ENCODE measurements at regions not wholly inside any gene's neighbourhood (a gene's known extent, or its start where the extent isn't known, plus 50 kb on each side); places are given as distances from the start of the nearest gene placed in this dataset.
"Not testable (repeated sequence)": the region's sequence is repeated elsewhere in the genome, so short reads cannot be mapped to it uniquely, and the experiment has no call there.

DNA sequence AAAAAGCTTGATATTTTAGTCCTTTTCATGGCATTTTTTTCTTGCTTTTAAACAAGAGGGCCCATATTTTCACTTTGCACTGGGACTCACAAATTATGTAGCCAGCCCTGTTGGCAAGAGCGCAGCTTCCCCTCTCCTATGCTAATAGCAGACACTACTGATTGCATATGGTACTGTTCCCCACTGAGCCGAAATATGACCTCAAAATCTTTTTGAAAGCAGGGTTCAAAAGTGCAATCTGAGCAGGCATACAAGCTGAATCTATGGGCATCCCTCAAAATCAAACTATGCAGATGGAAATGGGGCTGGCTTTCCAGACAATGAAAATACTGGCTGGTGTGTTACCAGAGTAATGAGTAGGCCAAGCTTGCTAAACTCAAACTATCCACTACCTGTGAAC, 225.2 kb upstream of the SETMAR start:
- no peak for DNase-seq

DNA sequence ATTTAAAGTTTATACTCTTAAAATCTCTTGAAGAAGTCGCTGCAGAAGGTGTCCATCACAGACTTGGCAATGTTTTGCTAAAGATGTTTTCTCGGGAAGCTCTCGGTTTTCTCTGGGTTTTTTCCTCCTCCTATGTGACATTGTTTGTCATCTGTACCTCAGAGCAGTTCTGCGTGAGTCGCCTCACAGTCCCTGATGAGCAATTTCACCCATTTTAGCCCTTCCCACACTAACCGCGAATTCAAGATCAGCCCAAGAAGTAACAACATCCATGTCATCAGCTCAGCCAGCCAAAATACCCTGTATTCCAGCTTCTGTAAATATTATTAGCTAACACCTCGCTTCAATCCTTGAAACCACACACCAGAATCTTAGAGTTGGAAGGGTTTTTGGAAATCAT, 224.3 kb upstream of the SETMAR start:
- DNase-seq = no peak

DNA sequence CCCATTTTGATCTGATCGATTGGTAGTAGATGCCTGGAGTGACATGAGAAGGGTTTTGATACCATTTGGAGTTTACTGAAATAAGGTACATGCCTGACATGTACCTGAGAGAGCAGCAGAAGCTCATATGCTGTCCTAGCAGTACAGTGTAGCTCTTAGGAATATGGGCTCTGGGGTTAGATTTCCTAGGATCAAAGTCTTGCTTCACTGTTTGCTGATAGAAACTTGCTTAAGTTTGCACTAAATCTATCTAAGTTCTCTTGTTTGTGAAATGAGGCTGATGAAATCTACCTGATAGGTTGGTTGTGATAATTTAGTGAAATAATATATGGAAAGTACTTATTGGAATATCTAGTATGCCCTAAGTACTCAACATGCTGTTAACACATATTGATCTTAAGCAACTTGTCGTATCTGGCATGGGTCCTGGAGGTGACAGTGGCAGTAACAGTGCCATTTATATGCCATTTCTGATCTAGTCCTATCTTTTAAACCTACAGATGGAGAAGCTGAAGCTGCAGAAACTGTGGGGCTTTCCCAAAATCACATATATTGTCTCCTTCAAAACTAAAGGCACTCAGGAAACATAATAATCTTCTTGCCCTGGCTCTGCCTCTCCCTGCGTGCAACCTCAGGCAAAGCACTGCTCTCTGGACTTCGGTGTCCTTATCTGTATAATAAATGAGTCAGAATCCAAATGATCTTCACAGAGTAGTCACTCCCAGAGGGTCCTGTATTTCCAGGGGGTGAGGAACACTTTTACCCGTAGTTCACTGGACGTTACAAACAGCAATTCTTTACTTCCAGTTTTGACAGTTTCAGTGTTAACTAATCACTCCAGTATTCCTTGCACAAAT, 223.6 kb upstream of the SETMAR start:
- DNase-seq = no peak

DNA sequence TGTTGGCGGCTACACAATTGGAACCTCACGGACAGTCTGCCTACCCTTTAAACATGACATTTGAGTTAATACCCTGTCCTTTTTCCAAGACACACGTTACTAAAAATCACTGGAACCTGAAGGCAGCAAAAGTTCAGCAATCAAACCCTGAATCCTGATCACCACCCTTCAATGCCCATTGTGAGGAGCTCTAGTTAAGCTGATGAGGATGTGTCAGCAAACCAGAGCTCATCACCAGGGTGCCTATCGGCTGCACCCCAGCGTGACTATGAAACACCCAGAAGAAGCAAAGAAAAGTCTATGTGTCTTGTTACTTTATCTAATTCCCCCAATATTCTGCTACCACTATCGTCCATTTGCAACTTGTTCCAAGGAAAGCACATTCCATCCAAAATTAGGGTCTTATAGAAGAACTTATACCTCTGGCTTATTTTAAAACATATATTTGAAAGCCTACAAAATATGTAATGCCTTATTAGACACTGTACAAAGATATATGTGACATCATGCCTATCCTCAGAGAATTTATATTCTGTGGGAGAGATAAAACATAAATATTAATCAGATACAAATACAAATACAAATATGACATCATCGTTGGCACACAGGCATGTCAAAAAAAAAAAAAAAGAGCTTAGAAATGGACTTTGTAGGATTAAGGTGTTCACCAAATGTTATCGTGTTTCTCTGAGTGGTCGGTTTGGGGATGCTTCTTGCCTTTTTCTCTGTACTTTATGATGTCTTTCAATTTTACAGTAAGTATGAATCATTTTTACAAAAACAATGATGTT, 219.7 kb upstream of the SETMAR start:
- no peak for DNase-seq

DNA sequence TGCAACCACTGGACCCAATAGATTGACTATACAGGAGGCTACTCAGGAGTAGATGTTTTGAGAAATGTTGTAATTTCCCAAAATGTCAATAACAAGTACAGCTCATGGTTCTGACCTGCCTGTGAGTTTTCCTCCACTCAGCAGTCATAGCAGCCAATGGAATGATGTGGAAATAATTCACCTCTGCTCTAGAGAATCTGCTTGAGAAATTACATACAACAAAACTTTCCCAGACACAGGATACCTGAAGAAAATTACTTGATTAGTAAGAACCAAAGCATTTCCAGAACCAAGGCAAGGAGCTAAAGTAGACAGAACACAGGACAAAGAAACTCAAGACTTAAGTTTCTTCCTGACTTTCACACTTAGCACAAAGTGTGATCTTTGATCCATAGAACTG, 218.9 kb upstream of the SETMAR start:
- DNase-seq = no peak

DNA sequence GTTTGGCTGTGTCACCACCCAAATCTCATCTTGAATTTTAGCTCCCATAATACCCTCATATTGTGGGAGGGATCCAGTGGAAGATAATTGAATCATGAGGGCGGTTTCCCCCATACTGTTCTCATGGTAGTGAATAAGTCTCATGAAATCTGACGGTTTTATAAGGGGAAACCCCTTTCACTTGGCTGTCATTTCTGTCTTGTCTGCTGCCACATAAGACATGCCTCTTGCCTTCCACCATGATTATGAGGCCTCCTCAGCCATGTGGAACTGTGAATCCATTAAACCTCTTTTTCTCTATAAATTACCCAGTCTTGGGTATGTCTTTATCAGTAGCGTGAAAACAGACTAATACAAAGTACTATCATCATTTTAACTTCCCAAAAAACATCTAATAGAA, 216.5 kb upstream of the SETMAR start:
- DNase-seq = not testable (repeated sequence)

DNA sequence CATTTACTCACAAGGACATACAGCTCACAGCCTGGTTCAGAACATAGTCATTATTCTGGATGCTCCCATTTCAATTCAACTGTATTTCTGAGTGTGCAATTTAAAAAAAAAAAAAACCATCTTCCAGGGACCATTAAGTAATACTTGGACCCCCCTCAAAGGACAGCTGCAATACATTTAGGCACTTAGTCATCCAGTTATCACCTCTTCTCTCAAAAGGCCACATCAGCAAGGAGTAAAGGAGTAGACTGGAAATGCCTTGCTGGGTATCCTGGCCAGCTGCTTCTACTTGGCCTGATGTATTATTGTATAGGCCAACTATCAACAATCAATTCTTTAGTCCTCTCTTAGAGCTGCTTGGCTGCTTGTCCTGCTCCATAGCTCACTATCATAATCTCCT, 211.4 kb upstream of the SETMAR start:
- no peak for DNase-seq

DNA sequence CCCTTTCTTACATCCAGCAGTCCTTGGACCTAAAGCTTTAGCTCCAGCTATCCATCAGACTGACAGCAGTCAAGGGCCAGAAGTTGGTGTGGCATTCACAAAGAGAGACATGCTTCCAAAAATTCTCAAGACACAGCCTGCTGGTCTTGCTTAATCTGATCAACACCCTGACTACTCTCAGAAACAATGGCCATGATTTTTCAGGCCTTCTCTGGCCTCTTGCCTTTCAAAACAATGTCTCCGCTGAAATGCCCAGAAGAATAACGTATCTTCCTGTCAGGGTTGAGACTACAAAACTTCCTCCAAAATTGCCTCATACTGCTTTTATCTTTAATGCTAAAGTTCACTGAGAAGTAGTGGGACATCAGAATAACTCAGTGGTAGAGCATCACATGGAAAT, 205.4 kb upstream of the SETMAR start:
- DNase-seq = no peak

DNA sequence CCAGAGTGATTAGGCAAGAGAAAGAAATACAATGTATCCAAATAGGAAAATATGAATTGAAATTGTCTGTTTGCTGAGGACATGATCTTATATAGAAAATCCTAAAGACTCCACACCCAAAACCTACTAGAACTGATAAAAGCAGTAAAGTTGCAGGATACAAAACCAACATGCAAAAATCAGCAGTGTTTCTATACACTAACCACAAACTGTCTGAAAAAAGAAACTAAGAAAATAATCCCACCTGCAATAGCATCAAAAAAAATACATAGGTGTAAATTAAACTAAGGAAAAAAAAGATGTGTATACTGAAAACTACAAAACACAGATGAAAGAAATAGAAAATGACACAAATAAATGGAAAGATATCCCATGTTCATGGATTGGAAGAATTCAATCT, 203.6 kb upstream of the SETMAR start:
- DNase-seq = no peak

DNA sequence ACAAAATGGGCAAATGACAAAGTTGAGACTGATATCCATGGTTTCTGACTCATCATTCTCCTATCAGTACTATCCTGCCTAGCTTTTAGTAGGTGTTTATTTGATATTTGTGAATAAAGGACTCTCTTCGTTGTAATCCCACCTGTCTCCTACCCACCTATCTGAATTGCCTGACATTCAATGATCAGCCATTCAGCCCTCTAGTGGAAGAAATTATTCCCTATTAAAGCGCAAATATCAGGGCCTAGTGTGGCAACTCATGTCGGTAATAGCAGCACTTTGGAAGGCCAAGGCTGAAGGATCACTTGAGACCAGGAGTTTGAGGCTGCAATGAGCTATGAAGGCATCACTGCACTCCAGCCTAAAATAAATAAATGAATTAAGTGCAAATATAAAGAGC, 195.7 kb upstream of the SETMAR start:
- no peak for DNase-seq

DNA sequence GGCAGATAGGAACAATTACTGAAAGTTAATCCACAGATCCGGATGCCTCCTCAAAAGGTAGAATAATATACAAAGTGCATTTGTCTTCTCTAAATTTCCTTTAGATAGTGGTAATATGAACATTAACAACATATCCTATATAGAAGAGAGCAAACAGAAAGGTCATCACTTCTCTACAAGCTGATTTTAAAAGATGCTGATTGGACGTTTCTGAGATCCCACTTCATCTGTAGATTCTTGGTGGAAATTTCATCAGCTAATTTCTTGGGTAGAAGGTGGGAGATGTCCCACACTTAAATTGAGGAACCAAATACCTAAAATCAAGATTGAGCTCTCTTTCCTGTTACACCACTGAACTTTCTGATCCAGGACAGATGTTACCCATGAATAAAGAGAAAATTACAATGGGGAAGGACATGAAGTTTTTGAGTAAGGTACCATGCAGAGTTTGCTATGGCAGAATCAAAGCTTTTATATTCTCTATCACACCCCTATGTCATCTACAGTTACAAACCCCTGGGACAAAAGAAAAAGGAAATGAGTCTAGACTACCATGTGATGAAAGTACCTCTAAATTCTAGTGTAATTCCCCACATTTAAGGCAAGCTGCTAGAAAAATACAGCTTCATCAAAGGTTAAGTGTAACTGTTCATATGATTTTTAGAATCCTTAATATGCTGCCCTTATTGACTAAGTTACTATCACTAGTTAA, 189.2 kb upstream of the SETMAR start:
- DNase-seq = no peak

DNA sequence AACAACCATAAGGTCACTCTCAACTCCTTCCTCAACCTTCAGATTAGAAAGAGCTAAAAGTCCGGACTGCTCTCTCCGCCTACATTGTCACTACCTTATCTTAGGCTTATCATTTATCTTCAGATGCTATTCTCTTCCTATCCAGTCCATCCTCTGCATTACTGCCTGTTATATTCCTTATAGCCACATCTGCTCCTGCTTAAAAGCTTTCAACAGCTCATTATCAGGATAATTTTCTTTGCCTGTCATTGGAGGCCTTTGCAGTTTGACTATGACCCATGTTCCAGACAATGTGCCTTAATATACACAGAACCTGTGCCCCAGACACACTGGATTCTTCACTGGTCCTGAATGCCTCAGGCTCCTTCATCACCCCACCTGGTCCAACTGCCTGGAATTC, 184.1 kb upstream of the SETMAR start:
- DNase-seq = no peak

DNA sequence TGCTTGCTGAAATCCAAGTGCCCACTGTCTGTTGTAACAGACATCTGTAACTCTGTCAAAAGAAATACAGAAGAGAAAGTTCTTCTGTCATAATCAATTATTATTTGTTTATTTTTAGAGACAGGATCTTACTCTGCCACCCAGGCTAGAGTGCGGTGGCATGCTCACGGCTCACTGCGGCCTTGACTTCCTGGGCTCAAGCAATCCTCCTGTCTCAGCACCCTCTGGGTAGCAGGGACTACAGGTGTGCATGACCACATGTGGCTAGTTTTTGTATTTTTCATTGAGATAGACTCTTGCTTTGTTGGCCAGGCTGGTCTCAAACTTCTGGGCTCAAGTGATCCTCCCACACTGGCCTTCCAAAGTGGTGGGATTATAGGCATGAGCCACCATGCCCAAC, 177.6 kb upstream of the SETMAR start:
- DNase-seq = no peak

DNA sequence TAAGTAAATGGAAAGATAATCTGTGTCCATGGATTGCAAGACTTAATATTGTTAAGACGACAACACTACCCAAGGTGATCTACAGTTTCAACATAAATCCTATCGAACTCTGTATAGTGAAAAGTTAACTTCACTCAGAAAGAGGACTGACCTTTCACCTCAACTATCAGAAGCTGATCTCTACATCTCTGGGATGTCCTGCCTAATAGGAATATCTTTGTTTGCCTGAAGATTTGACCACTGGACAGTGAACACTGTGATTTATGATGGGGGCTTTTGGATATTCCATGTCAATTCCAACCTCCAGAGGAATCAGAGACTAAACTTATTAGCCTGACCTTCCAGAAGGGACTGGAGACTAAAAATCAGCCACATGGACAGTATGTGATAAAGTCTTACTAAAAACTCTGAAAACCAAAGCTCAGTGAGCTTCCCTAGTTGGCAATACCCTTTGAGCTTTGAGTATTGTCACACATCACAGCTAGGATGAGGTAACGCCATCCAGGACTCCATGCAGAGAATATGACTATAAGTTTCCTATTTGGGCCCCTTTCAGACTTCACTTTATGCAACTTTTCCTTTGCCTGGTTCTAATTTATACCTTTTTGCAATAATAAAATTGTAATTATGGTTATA, 164.9 kb upstream of the SETMAR start:
- no peak for DNase-seq

DNA sequence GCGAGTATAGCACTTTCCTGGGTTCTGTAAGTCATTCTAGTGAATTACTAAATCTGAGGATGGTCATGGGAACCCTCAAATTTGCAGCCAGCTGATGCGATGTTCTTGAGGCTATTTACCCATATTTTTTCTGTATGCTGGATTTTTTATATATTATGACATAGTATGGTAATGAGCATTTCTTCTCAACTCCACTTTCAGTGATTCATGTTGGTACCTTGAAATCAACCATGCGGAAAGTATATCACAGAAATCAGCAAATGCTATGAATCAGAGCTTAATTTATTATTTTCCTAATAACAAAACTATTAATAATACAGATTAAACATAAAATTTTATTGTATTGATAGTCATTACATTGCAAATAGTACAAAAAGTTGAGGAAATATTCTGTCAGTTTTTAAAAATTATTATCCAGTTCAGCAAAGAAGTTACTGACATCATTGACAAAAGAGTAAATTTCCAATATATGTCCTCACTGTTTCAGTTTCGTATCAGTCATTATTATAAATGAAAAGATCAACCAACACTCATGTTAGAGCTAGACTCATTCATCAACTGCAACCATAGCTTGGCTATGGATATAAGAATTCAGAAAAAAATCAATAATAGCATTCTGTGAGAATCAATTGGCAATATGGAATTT, 164.3 kb upstream of the SETMAR start:
- DNase-seq = no peak

DNA sequence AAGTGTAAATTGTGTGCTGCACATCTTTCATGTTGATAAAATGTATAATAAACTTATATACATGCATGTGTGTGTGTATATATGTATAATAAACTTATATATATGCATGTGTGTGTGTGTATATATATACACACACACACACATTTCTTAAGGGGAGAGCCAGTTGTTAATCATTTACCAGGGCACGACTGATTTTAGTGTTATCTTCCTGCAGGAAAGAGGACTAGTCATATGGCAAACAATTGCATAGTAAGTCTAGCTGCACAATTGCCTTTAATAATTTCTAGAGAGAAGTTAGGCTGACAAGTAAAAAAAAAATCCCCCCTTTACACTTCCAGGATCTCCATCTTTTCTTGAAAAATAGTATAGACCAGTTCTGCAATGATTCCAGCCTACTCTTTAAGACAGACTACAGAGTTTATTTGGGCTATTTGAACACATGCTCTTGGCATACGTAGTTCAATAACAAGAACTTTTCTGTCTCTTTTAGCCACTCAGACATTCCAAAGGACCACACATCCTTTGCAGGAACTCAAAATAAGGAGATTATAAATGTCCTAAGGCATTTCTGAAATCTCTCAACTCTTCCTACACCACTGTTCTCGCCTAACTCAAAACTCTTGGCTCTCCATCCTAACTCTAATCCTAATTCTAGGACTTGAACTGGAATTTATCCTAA, 163.6 kb upstream of the SETMAR start:
- DNase-seq = no peak

DNA sequence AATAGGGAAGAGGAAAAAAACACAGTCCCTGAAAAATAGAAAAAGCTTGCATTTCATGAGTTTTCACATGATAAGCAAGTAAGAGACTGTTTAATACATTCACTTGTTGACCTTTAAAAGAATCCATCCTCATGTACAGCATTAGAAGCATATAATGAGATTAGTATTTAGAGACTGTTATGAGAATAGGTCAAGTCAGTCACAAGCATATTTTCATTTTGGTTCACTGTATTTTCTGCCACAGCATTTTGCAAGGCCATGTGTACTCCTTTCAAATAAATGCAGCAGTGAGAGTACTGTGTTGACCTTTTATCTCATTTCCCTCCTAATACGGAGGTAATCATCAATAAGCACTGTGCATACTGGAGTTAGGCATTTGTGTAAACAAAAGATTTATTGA, 162.2 kb upstream of the SETMAR start:
- DNase-seq = no peak

DNA sequence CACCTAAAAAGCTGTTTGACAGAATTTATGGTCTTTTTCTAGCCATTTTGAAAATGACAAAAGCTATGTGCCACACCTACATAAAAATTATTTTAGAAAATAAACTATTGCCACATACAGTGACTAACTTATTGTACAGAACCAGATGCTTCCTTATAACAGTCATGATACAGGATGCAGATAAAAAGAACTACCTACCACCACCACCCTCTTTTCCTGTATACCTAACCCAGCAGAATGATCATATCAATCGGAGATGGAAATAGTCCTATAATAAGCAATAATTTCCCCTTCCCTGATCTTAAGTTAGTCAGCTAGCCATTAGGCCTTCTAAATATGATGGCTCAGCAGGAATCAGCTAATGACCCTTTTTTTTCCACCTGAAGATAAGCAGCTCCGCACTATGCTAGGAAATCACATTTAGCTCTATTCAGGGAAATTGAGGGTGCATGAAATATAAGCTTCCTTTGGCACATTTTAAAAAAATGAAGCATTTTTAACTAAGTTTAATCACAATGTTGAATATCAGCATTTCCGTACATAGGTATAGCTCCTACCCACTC, 155.5 kb upstream of the SETMAR start:
- DNase-seq = no peak

DNA sequence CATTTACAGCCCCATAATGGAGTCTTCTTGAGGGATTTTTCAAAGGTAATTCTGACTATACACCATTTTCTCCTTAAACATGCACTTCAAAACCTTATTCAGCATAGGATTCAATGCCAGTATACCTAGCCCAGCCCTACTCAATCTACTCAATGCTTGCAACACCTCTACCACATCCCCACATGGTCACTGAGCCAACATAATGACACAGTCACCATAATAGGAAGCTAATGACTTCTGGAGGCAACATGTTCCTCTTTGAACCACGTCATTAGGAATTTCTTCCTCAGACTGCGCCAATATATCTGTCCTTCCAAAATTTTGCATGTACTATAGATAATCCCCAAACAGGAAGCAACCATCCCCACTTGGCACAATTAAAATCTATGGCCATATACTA, 153.9 kb upstream of the SETMAR start:
- no peak for DNase-seq

DNA sequence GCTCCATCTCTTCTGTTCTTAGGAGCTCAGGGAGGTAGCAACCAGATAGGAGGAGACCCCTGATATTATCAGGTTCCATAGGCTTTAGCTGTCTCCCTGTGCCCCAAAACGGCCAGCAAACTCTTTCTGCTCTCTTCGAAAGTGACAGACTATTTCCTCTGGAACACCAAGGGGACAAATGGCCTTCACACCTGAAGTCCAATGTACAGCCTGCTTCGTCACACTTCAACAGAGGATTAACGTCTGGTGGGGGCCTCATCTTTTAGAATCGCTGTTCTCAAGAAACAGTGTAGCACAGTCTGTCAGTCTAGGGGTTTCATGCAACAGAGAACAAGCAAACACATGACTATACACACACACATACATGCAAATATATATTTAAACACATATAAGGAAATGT, 152.4 kb upstream of the SETMAR start:
- no peak for DNase-seq

DNA sequence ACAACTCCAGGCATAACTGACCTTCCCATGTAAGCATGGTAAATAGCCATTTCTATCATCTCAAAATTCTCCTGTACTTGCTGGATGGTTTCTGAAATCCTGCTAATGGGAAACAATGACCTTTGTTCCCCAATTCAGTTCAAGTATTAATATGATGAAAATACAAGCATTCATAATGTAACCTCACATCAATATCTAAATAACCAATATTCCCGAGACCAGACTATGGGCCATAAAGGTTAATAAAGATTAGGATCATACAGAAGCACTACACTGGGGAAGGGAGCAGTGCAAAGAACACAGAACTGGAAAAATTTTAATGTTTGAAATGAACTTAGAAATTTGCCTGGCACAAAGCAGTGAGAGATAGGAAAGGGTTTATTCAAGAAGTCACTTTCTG, 151.3 kb upstream of the SETMAR start:
- no peak for DNase-seq

DNA sequence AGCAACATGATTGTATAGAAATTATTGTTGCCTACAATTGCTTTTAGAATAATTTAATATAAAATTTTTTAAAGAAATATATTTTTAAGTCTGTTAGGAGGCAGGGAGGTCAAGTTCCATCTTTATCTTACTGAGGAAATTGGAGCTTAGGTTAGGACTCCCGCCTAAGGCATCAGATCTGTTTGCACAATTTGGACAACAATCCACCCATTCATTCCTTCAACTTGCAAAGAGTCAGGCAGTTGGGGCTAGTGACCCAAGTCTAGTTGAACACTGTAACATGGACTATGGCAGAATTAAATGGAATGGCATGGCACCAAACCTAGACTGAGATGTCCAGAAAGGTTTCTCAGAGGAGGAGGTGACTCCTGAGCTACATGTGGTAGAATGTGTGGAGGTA, 149.4 kb upstream of the SETMAR start:
- no peak for DNase-seq

All from CD4-positive, alpha-beta T cell treated with Interleukin-4 for 1 hour (primary cell).